H1 (cell line): ENCODE measurements at regions not wholly inside any gene's neighbourhood (a gene's known extent, or its start where the extent isn't known, plus 50 kb on each side); places are given as distances from the start of the nearest gene placed in this dataset.

ENCODE experiments used
- EP300 ChIP-seq, 2 experiments: IDR thresholded peaks; 1 replicate in 1 of 2; 2 replicates in 1 of 2; pipeline ENCODE4 v1.6.1; 2011 to 2012; ENCODE audit warnings: low read depth in 2 of 2, low read length in 2 of 2, mild to moderate bottlenecking in 2 of 2, borderline replicate concordance in 1 of 2, inconsistent platforms in 1 of 2, moderate library complexity in 1 of 2
- GTF2F1 ChIP-seq: IDR thresholded peaks from 2 replicates; pipeline ENCODE4 v1.6.1; 2012; ENCODE audit warnings: low read depth, low read length, improper control_type of control experiment, borderline replicate concordance
- JUND ChIP-seq: IDR thresholded peaks from 2 replicates; pipeline ENCODE4 v1.6.1; 2011; ENCODE audit warnings: mild to moderate bottlenecking, improper control_type of control experiment, low read length
- NRF1 ChIP-seq: IDR thresholded peaks from 2 replicates; pipeline ENCODE4 v1.6.1; 2011; ENCODE audit warnings: mild to moderate bottlenecking, low read depth, low read length, improper control_type of control experiment
- POLR2A ChIP-seq, 2 experiments: IDR thresholded peaks; 1 replicate in 1 of 2; 2 replicates in 1 of 2; pipeline ENCODE4 v1.6.1; 2011; ENCODE audit warnings: low read depth in 2 of 2, low read length in 2 of 2, mild to moderate bottlenecking in 2 of 2; ENCODE audit errors: control extremely low read depth in 1 of 2
- POLR2AphosphoS5 ChIP-seq: IDR thresholded peaks from 2 replicates; pipeline ENCODE4 v1.6.1; 2011; ENCODE audit warnings: low read depth, low read length
- POU5F1 ChIP-seq: IDR thresholded peaks from 2 replicates; pipeline ENCODE4 v1.6.1; 2011; ENCODE audit warnings: low read depth, mild to moderate bottlenecking, low read length, moderate library complexity
- TF ChIP-seq, protein P1 (sequence below): IDR thresholded peaks from 2 replicates; pipeline ENCODE4 v1.6.1; 2011; ENCODE audit warnings: low read length, improper control_type of control experiment
- TF ChIP-seq, protein P2 (sequence below), 3 experiments: IDR thresholded peaks; 1 replicate in 2 of 3; 2 replicates in 1 of 3; pipeline versions ENCODE4 v1.5.1 to v1.6.1; 2011; ENCODE audit warnings: low read length in 3 of 3, mild to moderate bottlenecking in 3 of 3, inconsistent platforms in 2 of 3, low read depth in 1 of 3, moderate library complexity in 1 of 3; ENCODE audit not compliant: insufficient read depth in 1 of 3; ENCODE audit errors: control extremely low read depth in 1 of 3
- TF ChIP-seq, protein P3 (sequence below): IDR thresholded peaks from 2 replicates; pipeline ENCODE4 v1.6.1; 2012; ENCODE audit warnings: inconsistent platforms

DNA sequence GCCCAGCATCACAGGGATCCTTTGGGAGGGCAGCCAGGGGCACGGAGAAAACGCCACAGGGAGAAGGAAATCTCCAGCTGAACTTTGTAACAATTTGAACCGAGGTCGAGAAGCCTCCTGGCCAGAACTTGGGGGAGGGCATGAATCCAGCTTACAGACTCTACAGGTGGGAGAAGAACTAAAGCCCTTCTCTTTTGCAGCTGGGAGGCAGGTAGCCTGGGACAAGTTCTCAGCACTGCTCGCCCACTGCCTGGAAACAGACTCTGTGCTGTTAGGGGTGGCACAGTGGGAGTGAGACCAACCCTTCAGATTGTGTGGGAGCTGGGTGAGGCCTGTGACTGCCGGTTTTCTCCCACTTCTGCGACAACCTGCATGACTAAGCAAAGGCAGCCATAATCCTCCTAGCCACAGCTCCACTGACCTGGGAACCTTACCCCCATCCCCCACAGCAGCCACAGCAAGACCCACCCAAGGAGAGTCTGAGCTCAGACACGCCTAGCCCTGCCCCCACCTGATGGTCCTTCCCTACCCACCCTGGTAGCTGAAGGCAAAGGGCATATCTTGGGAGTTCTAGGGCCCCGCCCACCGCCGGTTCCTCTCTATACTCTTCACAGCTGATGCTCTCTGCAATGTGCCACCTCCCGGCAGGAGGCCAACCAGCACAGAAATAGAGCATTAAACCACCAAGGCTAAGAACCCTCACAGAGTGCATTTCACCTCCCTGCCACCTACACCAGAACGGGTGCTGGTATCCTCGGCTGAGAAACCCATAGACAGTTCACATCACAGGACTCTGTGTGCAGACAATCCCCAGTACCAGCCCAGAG is 136.0 kb upstream of the SIX2 start:
- TF ChIP-seq NRF1 (no peak), GTF2F1 (no peak), POU5F1 (no peak), POLR2AphosphoS5 (no peak), POLR2A (IDR thresholded peaks at IDR 0.05; ENCODE audit: control extremely low read depth in 1 of 2, low read depth in 2 of 2, low read length in 2 of 2) (no peak), EP300 (IDR thresholded peaks at IDR 0.05; ENCODE audit: borderline replicate concordance in 1 of 2, low read depth in 2 of 2, low read length in 2 of 2) (no peak), JUND (no peak)
- TF ChIP-seq, protein P1, sequence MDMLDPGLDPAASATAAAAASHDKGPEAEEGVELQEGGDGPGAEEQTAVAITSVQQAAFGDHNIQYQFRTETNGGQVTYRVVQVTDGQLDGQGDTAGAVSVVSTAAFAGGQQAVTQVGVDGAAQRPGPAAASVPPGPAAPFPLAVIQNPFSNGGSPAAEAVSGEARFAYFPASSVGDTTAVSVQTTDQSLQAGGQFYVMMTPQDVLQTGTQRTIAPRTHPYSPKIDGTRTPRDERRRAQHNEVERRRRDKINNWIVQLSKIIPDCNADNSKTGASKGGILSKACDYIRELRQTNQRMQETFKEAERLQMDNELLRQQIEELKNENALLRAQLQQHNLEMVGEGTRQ: no peak
- TF ChIP-seq, protein P2, sequence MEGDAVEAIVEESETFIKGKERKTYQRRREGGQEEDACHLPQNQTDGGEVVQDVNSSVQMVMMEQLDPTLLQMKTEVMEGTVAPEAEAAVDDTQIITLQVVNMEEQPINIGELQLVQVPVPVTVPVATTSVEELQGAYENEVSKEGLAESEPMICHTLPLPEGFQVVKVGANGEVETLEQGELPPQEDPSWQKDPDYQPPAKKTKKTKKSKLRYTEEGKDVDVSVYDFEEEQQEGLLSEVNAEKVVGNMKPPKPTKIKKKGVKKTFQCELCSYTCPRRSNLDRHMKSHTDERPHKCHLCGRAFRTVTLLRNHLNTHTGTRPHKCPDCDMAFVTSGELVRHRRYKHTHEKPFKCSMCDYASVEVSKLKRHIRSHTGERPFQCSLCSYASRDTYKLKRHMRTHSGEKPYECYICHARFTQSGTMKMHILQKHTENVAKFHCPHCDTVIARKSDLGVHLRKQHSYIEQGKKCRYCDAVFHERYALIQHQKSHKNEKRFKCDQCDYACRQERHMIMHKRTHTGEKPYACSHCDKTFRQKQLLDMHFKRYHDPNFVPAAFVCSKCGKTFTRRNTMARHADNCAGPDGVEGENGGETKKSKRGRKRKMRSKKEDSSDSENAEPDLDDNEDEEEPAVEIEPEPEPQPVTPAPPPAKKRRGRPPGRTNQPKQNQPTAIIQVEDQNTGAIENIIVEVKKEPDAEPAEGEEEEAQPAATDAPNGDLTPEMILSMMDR (IDR thresholded peaks at IDR 0.05; ENCODE audit: control extremely low read depth in 1 of 3, insufficient read depth in 1 of 3, low read depth in 1 of 3, low read length in 3 of 3): no peak
- TF ChIP-seq, protein P3, sequence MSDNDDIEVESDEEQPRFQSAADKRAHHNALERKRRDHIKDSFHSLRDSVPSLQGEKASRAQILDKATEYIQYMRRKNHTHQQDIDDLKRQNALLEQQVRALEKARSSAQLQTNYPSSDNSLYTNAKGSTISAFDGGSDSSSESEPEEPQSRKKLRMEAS: no peak
